Endodermal cell (in vitro differentiated cells): ENCODE measurements at regions not wholly inside any gene's neighbourhood (a gene's known extent, or its start where the extent isn't known, plus 50 kb on each side); places are given as distances from the start of the nearest gene placed in this dataset.

Source experiments
- DNase-seq: peaks from one replicate; pipeline ENCODE4 v3.0.0-alpha.2; 2017
- H3K27ac ChIP-seq: 2 replicates; pipeline ENCODE4 v1.5.1; 2013; ENCODE audit warnings: mild to moderate bottlenecking, low read depth, low read length, moderate library complexity
- H3K27me3 ChIP-seq: 2 replicates; pipeline ENCODE4 v1.6.1; 2013; ENCODE audit warnings: mild to moderate bottlenecking, low read length, moderate library complexity; ENCODE audit not compliant: insufficient read depth, control insufficient read depth, poor library complexity, severe bottlenecking
- H3K36me3 ChIP-seq: 2 replicates; pipeline ENCODE4 v1.7.0; 2013; ENCODE audit warnings: mild to moderate bottlenecking, low read length, moderate library complexity; ENCODE audit not compliant: control insufficient read depth, insufficient read depth
- H3K4me1 ChIP-seq: one replicate; pipeline ENCODE4 v1.7.0; 2013; ENCODE audit warnings: low read length; ENCODE audit not compliant: control insufficient read depth, insufficient read depth
- H3K4me3 ChIP-seq: 2 replicates; pipeline ENCODE4 v1.5.1; 2013; ENCODE audit warnings: mild to moderate bottlenecking, low read length, moderate library complexity
- H3K9ac ChIP-seq: 2 replicates; pipeline ENCODE4 v1.6.1; 2013; ENCODE audit warnings: mild to moderate bottlenecking, low read length, moderate library complexity; ENCODE audit not compliant: poor library complexity, severe bottlenecking; ENCODE audit errors: extremely low read depth
- H3K9me3 ChIP-seq: 2 replicates; pipeline ENCODE4 v1.6.1; 2013; ENCODE audit warnings: mild to moderate bottlenecking, low read length, moderate library complexity; ENCODE audit not compliant: control insufficient read depth
- H3K27ac Mint-ChIP-seq: 2 replicates; pipeline ENCODE4 v1.8.0; 2020; ENCODE audit warnings: mixed read lengths
- H3K27me3 Mint-ChIP-seq: 2 replicates; pipeline ENCODE4 v1.8.0; 2021; ENCODE audit warnings: mild to moderate bottlenecking, mixed read lengths; ENCODE audit not compliant: insufficient read depth
- H3K36me3 Mint-ChIP-seq: 2 replicates; pipeline ENCODE4 v1.8.0; 2020; ENCODE audit warnings: low read depth, mixed read lengths
- H3K4me1 Mint-ChIP-seq: 2 replicates; pipeline ENCODE4 v1.8.0; 2020; ENCODE audit warnings: mixed read lengths
- H3K4me3 Mint-ChIP-seq: 2 replicates; pipeline ENCODE4 v1.8.0; 2020; ENCODE audit warnings: mild to moderate bottlenecking, moderate library complexity, mixed read lengths
- H3K9me3 Mint-ChIP-seq: 2 replicates; pipeline ENCODE4 v1.8.0; 2020; ENCODE audit warnings: mild to moderate bottlenecking, mixed read lengths
- CTCF ChIP-seq: fragments of 200-600 bp; sonication (generic); conservative IDR thresholded peaks from 2 replicates; pipeline ENCODE4 v1.5.0; 2021; ENCODE audit warnings: antibody characterized with exemption, mild to moderate bottlenecking
- WGBS, 2 experiments: methylation state at CpG; one replicate each; pipeline versions ENCODE4 v1.1.5 to v1.1.7; 2013; ENCODE audit warnings: missing lambda C conversion rate in 2 of 2, mixed read lengths in 1 of 2; ENCODE audit not compliant: insufficient coverage in 1 of 2, insufficient read length in 1 of 2; 5-methylcytosine and 5-hydroxymethylcytosine counted together

GRCh38 chr20:6450841-6451240, 316.6 kb upstream of the BMP2 start:
- DNase-seq = no peak
- no peak overlapping the region for H3K4me3 ChIP-seq
- Mint-ChIP-seq H3K36me3 (no peaks in the 10 kb centered on the region), H3K27me3 (no peaks in the 10 kb centered on the region), H3K4me3 (no peak overlapping the region), H3K27ac (no peak overlapping the region), H3K9me3 (peaks cover 4% of the 10 kb centered on the region), H3K4me1 (no peaks in the 10 kb centered on the region)
- no peak overlapping the region for H3K9ac ChIP-seq
- no peak for TF ChIP-seq CTCF
- 53 to 68% methylated on average over 3 to 4 of the region's 4 CpGs for WGBS, 2 experiments
- no peak overlapping the region for H3K27ac ChIP-seq
- H3K36me3 ChIP-seq = no peaks in the 10 kb centered on the region
- H3K27me3 ChIP-seq = no peaks in the 10 kb centered on the region
- no peaks in the 10 kb centered on the region for H3K4me1 ChIP-seq
- H3K9me3 ChIP-seq = no peaks in the 10 kb centered on the region

- H3K4me1 Mint-ChIP-seq = no peaks in the 10 kb centered on the region
- peaks cover 6% of the 10 kb centered on the region for H3K9me3 Mint-ChIP-seq
- no peaks in the 10 kb centered on the region for H3K9me3 ChIP-seq
These were observed 317.6 kb upstream of the FERMT1 start for GRCh38 chr20:6440443-6440799.

GRCh38 chr20:6439737-6440442, 317.1 kb upstream of the FERMT1 start:
- Histone ChIP-seq H3K36me3 (no peaks in the 10 kb centered on the region), H3K27me3 (no peaks in the 10 kb centered on the region), H3K27ac (no peak overlapping the region), H3K9ac (no peak overlapping the region), H3K4me3 (no peak overlapping the region), H3K9me3 (no peaks in the 10 kb centered on the region), H3K4me1 (no peaks in the 10 kb centered on the region)
- H3K4me3 Mint-ChIP-seq = no peak overlapping the region
- no peak for TF ChIP-seq CTCF
- H3K27me3 Mint-ChIP-seq = no peaks in the 10 kb centered on the region
- DNase-seq = no peak
- H3K36me3 Mint-ChIP-seq = no peaks in the 10 kb centered on the region
- H3K4me1 Mint-ChIP-seq = no peaks in the 10 kb centered on the region
- 92 to 100% methylated on average over 1 to 3 of the region's 3 CpGs for WGBS, 2 experiments
- H3K9me3 Mint-ChIP-seq = peaks cover 6% of the 10 kb centered on the region
- H3K27ac Mint-ChIP-seq = no peak overlapping the region

More at GRCh38 chr20:6440443-6440799, 317.6 kb upstream of the FERMT1 start:
- H3K36me3 ChIP-seq = no peaks in the 10 kb centered on the region
- H3K27ac Mint-ChIP-seq = no peak overlapping the region
- H3K36me3 Mint-ChIP-seq = no peaks in the 10 kb centered on the region
- H3K27me3 ChIP-seq = no peaks in the 10 kb centered on the region
- no peaks in the 10 kb centered on the region for H3K27me3 Mint-ChIP-seq
- TF ChIP-seq CTCF = no peak
- no peak overlapping the region for H3K4me3 Mint-ChIP-seq
- no peak overlapping the region for H3K27ac ChIP-seq
- 91 to 96% methylated on average over 4 to 5 of the region's 5 CpGs for WGBS, 2 experiments
- H3K4me1 ChIP-seq = no peaks in the 10 kb centered on the region
- DNase-seq = no peak
- no peak overlapping the region for H3K4me3 ChIP-seq
- no peak overlapping the region for H3K9ac ChIP-seq
